ENCODE measurements at regions not wholly inside any gene's neighbourhood (a gene's known extent, or its start where the extent isn't known, plus 50 kb on each side); places are given as distances from the start of the nearest gene placed in this dataset.

DNA sequence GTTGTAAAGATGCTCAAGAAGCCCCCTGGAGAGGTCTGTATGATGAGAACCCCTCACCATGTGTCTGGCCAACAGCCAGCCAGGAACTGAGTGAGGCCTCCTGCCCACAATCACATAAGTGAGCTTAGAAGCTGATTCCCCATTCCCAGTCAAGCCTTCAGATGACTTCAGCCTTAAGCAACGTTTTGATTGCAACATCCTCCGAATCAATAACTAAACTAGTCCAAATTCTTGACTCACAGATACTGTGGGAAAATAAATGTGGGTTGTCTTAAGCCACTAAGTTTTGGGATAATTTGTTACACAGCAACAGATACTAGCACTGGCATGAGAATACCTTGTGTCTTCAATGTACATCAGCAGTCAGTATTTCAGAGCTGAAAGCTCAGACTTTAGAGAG lies 54.5 kb upstream of the HS3ST4 start:
- no peaks in the 10 kb centered on the region for H3K27me3 ChIP-seq (ENCODE audit: control insufficient read depth, insufficient read depth, low read length)
- no peaks in the 10 kb centered on the region for H3K36me3 ChIP-seq (ENCODE audit: control insufficient read depth, insufficient read depth, low read length)
- no peak for DNase-seq
- no peak overlapping the region for H3K4me3 ChIP-seq (ENCODE audit: low read length)
- H3K27ac ChIP-seq (ENCODE audit: low read length) = no peak overlapping the region
- H3K9me3 ChIP-seq (ENCODE audit: control insufficient read depth, low read depth, low read length) = no peaks in the 10 kb centered on the region
- no CpG with 5 or more reads among the region's 2 CpGs for WGBS (ENCODE audit: insufficient coverage, low lambda C conversion rate)
- no peaks in the 10 kb centered on the region for H3K4me1 ChIP-seq (ENCODE audit: control insufficient read depth, insufficient read depth, low read length)

DNA sequence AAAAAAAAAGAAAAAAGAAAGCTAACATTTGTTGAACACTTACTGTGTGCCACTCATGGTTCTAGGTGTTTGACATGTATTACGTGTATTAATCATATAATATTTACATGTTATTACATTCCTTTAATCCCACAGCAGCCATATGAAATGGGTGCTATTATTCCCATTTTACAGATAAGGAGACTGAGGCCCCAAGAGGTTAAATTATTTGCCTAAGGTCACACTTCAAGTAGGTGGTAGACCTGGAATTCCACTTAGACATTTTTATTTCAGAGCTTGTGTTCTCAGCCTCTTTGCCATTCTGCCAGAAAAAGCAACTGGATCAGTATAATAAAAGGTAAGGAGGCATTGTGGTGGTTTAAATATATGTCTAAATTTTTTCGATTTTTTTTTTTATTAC lies 55.1 kb upstream of the HS3ST4 start:
- Histone ChIP-seq H3K27ac (ENCODE audit: low read length) (no peak overlapping the region), H3K4me1 (ENCODE audit: control insufficient read depth, insufficient read depth, low read length) (no peaks in the 10 kb centered on the region), H3K27me3 (ENCODE audit: control insufficient read depth, insufficient read depth, low read length) (no peaks in the 10 kb centered on the region), H3K4me3 (ENCODE audit: low read length) (no peak overlapping the region), H3K36me3 (ENCODE audit: control insufficient read depth, insufficient read depth, low read length) (no peaks in the 10 kb centered on the region), H3K9me3 (ENCODE audit: control insufficient read depth, low read depth, low read length) (no peaks in the 10 kb centered on the region)
- no peak for DNase-seq
- 71% methylated on average over 1 of the region's 2 CpGs for WGBS (ENCODE audit: insufficient coverage, low lambda C conversion rate)

DNA sequence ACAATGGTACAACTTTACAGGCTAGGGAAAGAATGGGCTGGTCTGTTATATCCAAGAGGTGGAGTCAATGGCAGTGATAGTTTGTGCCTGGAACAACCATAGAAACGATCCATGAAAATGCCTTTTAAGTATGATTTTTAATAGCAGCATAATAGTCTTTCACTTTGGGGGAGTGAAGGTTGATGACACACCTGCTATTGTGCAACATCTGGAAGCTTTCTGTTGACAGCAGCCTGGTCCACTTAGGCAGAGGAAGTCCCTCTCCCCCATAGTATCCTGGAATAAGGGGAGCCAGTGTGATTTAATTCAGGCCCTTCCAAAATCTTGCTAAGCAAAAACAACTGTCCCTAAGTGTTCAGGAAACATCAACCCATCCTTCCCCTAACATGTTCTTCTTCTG lies 56.3 kb upstream of the HS3ST4 start:
- WGBS (ENCODE audit: insufficient coverage, low lambda C conversion rate) = no CpG with 5 or more reads among the region's 1 CpG
- Histone ChIP-seq H3K9me3 (ENCODE audit: control insufficient read depth, low read depth, low read length) (no peaks in the 10 kb centered on the region), H3K4me3 (ENCODE audit: low read length) (no peak overlapping the region), H3K27ac (ENCODE audit: low read length) (no peak overlapping the region), H3K36me3 (ENCODE audit: control insufficient read depth, insufficient read depth, low read length) (no peaks in the 10 kb centered on the region), H3K4me1 (ENCODE audit: control insufficient read depth, insufficient read depth, low read length) (no peaks in the 10 kb centered on the region), H3K27me3 (ENCODE audit: control insufficient read depth, insufficient read depth, low read length) (no peaks in the 10 kb centered on the region)
- no peak for DNase-seq

DNA sequence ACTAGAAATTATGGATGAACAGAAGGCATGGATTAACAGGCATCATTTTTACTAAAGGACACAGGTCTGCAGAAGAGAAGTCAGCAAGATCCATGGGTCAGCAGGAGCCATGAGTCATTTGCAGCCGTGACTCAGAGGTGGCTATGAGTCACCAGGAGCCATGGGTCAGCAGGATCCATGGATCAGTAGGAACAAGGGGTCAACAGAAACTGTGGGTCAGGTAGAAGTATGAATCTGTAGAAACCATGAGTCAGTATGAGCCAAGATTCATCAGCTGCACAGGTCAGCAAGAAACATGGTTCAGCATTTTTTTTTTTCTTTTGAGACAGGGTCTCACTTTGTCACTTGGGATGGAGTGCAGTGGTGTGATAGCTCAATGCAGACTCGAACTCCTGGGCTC lies 58.2 kb upstream of the HS3ST4 start:
- no peaks in the 10 kb centered on the region for H3K27me3 ChIP-seq (ENCODE audit: control insufficient read depth, insufficient read depth, low read length)
- DNase-seq = no peak
- no peaks in the 10 kb centered on the region for H3K36me3 ChIP-seq (ENCODE audit: control insufficient read depth, insufficient read depth, low read length)
- WGBS (ENCODE audit: insufficient coverage, low lambda C conversion rate) = 40% methylated on average over 1 of the region's 2 CpGs
- H3K4me1 ChIP-seq (ENCODE audit: control insufficient read depth, insufficient read depth, low read length) = no peaks in the 10 kb centered on the region
- no peak overlapping the region for H3K4me3 ChIP-seq (ENCODE audit: low read length)
- H3K27ac ChIP-seq (ENCODE audit: low read length) = no peak overlapping the region
- H3K9me3 ChIP-seq (ENCODE audit: control insufficient read depth, low read depth, low read length) = no peaks in the 10 kb centered on the region

DNA sequence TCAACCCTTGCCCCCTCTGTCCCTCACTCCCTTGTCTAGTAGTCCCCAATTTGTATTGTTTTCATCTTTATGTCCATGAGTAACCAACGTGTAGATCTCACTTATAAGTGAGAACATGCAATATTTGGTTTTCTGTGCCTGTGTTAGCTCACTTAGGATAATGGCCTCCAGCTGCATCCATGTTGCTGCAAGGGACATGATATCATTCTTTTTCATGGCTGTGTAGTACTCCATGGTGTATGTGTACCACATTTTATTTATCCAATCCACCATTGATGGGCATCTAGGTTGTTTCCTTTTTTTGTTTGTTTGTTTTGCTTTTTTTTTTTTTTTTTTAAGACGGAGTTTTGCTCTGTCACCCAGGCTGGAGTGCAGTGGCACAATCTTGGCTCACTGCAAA lies 63.0 kb upstream of the HS3ST4 start:
- Histone ChIP-seq H3K4me3 (ENCODE audit: low read length) (no peak overlapping the region), H3K9me3 (ENCODE audit: control insufficient read depth, low read depth, low read length) (no peaks in the 10 kb centered on the region), H3K27ac (ENCODE audit: low read length) (no peak overlapping the region), H3K4me1 (ENCODE audit: control insufficient read depth, insufficient read depth, low read length) (no peaks in the 10 kb centered on the region), H3K36me3 (ENCODE audit: control insufficient read depth, insufficient read depth, low read length) (no peaks in the 10 kb centered on the region), H3K27me3 (ENCODE audit: control insufficient read depth, insufficient read depth, low read length) (no peaks in the 10 kb centered on the region)
- DNase-seq = no peak
- WGBS (ENCODE audit: insufficient coverage, low lambda C conversion rate) = no CpG with 5 or more reads among the region's 2 CpGs

DNA sequence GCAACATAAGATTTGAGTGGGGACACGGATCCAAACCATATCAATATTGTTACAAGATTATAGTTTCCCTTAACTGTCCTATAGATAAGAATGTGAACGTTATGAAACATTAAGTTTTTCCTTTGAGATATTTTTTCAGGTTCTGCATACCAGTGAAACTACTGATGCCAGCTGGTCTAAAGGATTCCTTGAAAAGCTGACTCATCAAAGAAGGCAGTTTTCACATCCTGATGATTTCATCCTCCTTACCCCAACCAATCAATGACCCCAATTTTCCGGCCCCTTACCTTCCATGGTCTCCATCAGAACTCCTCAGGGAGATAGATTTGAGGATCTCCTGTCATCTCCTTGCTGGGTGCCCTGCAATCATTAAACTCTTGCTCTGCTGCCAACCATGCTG lies 64.1 kb upstream of the HS3ST4 start:
- H3K27ac ChIP-seq (ENCODE audit: low read length) = no peak overlapping the region
- H3K27me3 ChIP-seq (ENCODE audit: control insufficient read depth, insufficient read depth, low read length) = no peaks in the 10 kb centered on the region
- H3K9me3 ChIP-seq (ENCODE audit: control insufficient read depth, low read depth, low read length) = no peaks in the 10 kb centered on the region
- no peak overlapping the region for H3K4me3 ChIP-seq (ENCODE audit: low read length)
- WGBS (ENCODE audit: insufficient coverage, low lambda C conversion rate) = 100% methylated on average over 1 of the region's 3 CpGs
- no peak for DNase-seq
- H3K4me1 ChIP-seq (ENCODE audit: control insufficient read depth, insufficient read depth, low read length) = no peaks in the 10 kb centered on the region
- H3K36me3 ChIP-seq (ENCODE audit: control insufficient read depth, insufficient read depth, low read length) = no peaks in the 10 kb centered on the region

DNA sequence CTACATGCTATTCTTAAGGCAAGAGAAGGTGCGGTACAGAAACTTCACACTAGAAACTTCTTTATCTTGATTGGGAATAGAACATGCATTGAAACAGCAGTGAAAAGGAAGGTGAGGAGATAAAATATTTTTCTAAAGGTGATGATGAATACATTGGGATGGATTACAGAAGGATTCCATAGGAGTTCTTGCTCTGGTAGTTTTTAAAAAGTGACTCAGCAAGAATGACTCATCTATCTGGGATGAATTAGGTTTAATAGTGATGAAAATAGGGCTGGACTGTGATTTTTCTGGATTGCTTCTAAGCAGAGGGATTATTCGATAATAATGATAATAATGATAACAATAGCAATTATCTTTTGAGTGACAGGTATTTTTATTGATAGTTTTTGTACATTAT lies 65.6 kb upstream of the HS3ST4 start:
- Histone ChIP-seq H3K4me3 (ENCODE audit: low read length) (no peak overlapping the region), H3K4me1 (ENCODE audit: control insufficient read depth, insufficient read depth, low read length) (no peaks in the 10 kb centered on the region), H3K9me3 (ENCODE audit: control insufficient read depth, low read depth, low read length) (no peaks in the 10 kb centered on the region), H3K27me3 (ENCODE audit: control insufficient read depth, insufficient read depth, low read length) (no peaks in the 10 kb centered on the region), H3K27ac (ENCODE audit: low read length) (no peak overlapping the region), H3K36me3 (ENCODE audit: control insufficient read depth, insufficient read depth, low read length) (no peaks in the 10 kb centered on the region)
- no peak for DNase-seq
- WGBS (ENCODE audit: insufficient coverage, low lambda C conversion rate) = 71% methylated on average over 2 of the region's 2 CpGs

DNA sequence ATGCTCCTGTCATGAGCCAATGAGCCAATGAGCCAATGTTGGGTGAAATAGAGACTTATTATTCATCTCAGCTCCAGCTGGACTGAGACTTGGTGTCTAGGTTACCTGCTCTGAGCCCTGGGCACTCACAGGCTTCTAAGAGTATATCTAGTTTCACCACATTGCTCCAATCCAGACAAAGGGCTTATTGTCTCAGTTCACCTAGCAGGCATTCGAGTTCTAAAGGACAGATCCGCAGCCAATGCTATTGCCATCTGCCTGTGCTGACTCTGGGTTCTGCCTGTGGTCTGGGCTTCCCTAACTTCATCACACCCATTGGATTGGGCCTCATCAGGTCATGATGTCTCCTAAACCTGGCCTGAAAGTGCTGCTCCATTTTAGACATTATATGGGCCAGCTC lies 66.1 kb upstream of the HS3ST4 start:
- no peak overlapping the region for H3K4me3 ChIP-seq (ENCODE audit: low read length)
- no peaks in the 10 kb centered on the region for H3K36me3 ChIP-seq (ENCODE audit: control insufficient read depth, insufficient read depth, low read length)
- no peaks in the 10 kb centered on the region for H3K4me1 ChIP-seq (ENCODE audit: control insufficient read depth, insufficient read depth, low read length)
- H3K9me3 ChIP-seq (ENCODE audit: control insufficient read depth, low read depth, low read length) = no peaks in the 10 kb centered on the region
- H3K27ac ChIP-seq (ENCODE audit: low read length) = no peak overlapping the region
- no CpG with 5 or more reads among the region's 2 CpGs for WGBS (ENCODE audit: insufficient coverage, low lambda C conversion rate)
- H3K27me3 ChIP-seq (ENCODE audit: control insufficient read depth, insufficient read depth, low read length) = no peaks in the 10 kb centered on the region
- no peak for DNase-seq

DNA sequence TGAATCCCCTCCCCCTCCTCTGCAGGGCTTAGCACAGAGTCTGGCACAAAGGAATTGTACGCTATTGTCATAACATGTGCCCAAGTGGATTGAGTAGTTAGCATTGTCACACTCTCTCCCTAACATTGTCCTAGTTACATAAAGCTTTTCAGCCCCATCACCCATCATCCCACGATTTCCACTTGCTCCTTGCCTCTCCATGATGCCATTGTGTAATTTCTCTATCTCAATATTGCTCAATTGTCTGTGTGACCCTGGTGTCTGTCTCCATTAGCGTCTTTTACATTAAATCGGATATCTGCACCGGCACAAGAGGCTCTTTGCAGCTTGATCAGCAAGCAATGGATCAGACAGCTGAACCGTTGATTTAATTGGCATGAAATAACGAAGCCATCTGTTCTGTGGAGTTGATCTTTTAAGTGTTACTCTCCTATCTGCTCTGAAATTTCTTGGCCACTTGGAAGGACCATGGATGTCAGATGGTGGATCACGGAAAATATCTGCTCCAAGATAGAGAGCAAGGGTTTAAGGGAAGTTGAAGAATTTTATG lies 77.0 kb upstream of the HS3ST4 start:
- 60% methylated on average over 1 of the region's 8 CpGs for WGBS (ENCODE audit: insufficient coverage, low lambda C conversion rate)
- Histone ChIP-seq H3K27me3 (ENCODE audit: control insufficient read depth, insufficient read depth, low read length) (no peaks in the 10 kb centered on the region), H3K4me3 (ENCODE audit: low read length) (no peak overlapping the region), H3K27ac (ENCODE audit: low read length) (no peak overlapping the region), H3K36me3 (ENCODE audit: control insufficient read depth, insufficient read depth, low read length) (no peaks in the 10 kb centered on the region), H3K9me3 (ENCODE audit: control insufficient read depth, low read depth, low read length) (no peaks in the 10 kb centered on the region), H3K4me1 (ENCODE audit: control insufficient read depth, insufficient read depth, low read length) (no peaks in the 10 kb centered on the region)
- no peak for DNase-seq

DNA sequence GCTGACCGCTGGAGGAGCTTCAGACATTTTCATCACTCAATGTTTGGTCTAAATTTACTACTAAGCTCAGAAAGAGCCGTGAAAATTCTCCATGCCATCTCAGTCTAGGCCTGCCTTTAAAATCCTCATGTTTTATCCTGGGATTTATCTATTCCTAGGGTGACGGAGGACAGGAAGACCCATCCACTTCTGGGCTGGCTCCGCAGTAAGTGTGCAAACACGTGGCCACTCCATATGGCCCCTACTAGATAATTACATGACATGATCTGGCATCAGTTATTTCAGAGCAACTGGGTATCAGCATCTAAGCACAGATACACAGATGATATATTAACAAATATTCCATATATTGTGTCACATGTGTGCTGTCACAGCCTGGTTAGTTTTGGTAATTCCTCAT lies 77.8 kb upstream of the HS3ST4 start:
- WGBS (ENCODE audit: insufficient coverage, low lambda C conversion rate) = 100% methylated on average over 1 of the region's 5 CpGs
- Histone ChIP-seq H3K4me3 (ENCODE audit: low read length) (no peak overlapping the region), H3K36me3 (ENCODE audit: control insufficient read depth, insufficient read depth, low read length) (no peaks in the 10 kb centered on the region), H3K27me3 (ENCODE audit: control insufficient read depth, insufficient read depth, low read length) (no peaks in the 10 kb centered on the region), H3K4me1 (ENCODE audit: control insufficient read depth, insufficient read depth, low read length) (no peaks in the 10 kb centered on the region), H3K9me3 (ENCODE audit: control insufficient read depth, low read depth, low read length) (no peaks in the 10 kb centered on the region), H3K27ac (ENCODE audit: low read length) (no peak overlapping the region)
- no peak for DNase-seq

DNA sequence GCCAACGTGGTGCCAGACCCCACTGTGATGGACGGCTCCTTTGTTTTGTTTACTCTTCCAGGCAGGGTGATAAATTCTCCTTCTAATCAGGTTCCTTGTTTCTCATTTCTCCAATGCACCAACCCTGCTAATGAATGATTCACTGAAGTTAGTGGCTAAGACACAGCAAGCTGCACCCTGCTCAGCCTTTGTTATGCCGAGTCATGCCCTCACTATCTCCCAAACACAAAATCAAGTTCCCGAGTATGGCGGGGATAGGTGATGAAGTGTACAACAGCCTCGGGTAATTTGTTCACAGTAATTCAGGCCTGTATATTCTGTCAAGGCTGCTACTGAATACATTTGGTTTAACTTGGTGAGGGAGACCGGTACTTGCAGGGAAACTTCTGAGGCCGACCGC lies 83.8 kb upstream of the HS3ST4 start:
- H3K9me3 ChIP-seq (ENCODE audit: control insufficient read depth, low read depth, low read length) = no peaks in the 10 kb centered on the region
- 6% methylated on average over 2 of the region's 9 CpGs for WGBS (ENCODE audit: insufficient coverage, low lambda C conversion rate)
- H3K36me3 ChIP-seq (ENCODE audit: control insufficient read depth, insufficient read depth, low read length) = no peaks in the 10 kb centered on the region
- no peak overlapping the region for H3K4me3 ChIP-seq (ENCODE audit: low read length)
- no peak overlapping the region for H3K27ac ChIP-seq (ENCODE audit: low read length)
- H3K4me1 ChIP-seq (ENCODE audit: control insufficient read depth, insufficient read depth, low read length) = no peaks in the 10 kb centered on the region
- no peak for DNase-seq
- no peaks in the 10 kb centered on the region for H3K27me3 ChIP-seq (ENCODE audit: control insufficient read depth, insufficient read depth, low read length)
